Stimulated activated effector memory CD8-positive, alpha-beta T cell treated with anti-CD3 and anti-CD28 coated beads, Interleukin-12 subunit alpha, Interleukin-12 subunit beta, amount 100 ng/mL, for 72 hours (primary cell): ENCODE measurements at regions not wholly inside any gene's neighbourhood (a gene's known extent, or its start where the extent isn't known, plus 50 kb on each side); places are given as distances from the start of the nearest gene placed in this dataset.
"Not testable (repeated sequence)": the region's sequence is repeated elsewhere in the genome, so short reads cannot be mapped to it uniquely, and the experiment has no call there.

Experiments used
- ATAC-seq: fragments of 150-1000 bp; cut with Tn5 transposase; 2 replicates; pipeline ENCODE4 v1.10.0; 2021
- DNase-seq, 2 donors: peaks; one replicate each; pipeline ENCODE4 v3.0.0; 2021 to 2022; ENCODE audit warnings: low spot score in 2 of 2
- H3K27ac Mint-ChIP-seq: one replicate; pipeline ENCODE4 v1.8.0; 2022; ENCODE audit warnings: mild to moderate bottlenecking, mixed read lengths
- H3K36me3 Mint-ChIP-seq: one replicate; pipeline ENCODE4 v1.8.0; 2022; ENCODE audit warnings: mild to moderate bottlenecking, mixed read lengths
- H3K4me1 Mint-ChIP-seq: one replicate; pipeline ENCODE4 v1.8.0; 2022; ENCODE audit warnings: mixed read lengths
- H3K4me3 Mint-ChIP-seq: one replicate; pipeline ENCODE4 v1.8.0; 2022; ENCODE audit warnings: mild to moderate bottlenecking, mixed read lengths
- H3K9me3 Mint-ChIP-seq: one replicate; pipeline ENCODE4 v1.8.0; 2022; ENCODE audit warnings: mixed read lengths

GRCh38 chr1:194640322-194640721 lies 1453.9 kb upstream of the B3GALT2 start:
- DNase-seq = no peak

GRCh38 chr1:194629011-194629410 lies 1442.6 kb upstream of the B3GALT2 start:
- no peak overlapping the region for H3K4me3 Mint-ChIP-seq
- H3K27ac Mint-ChIP-seq = no peak overlapping the region
- H3K4me1 Mint-ChIP-seq = no peaks in the 10 kb centered on the region
- DNase-seq (no peak), ATAC-seq (no peak)
- no peaks in the 10 kb centered on the region for H3K36me3 Mint-ChIP-seq
- peaks cover 4% of the 10 kb centered on the region for H3K9me3 Mint-ChIP-seq

More at GRCh38 chr1:194640322-194640721, 1453.9 kb upstream of the B3GALT2 start:
- Mint-ChIP-seq H3K4me1 (no peaks in the 10 kb centered on the region), H3K27ac (no peak overlapping the region), H3K9me3 (peaks cover 3% of the 10 kb centered on the region), H3K36me3 (no peaks in the 10 kb centered on the region), H3K4me3 (no peak overlapping the region)
- no peak for ATAC-seq

- Mint-ChIP-seq H3K27ac (no peak overlapping the region), H3K4me1 (no peaks in the 10 kb centered on the region), H3K36me3 (no peaks in the 10 kb centered on the region), H3K9me3 (peaks cover 4% of the 10 kb centered on the region), H3K4me3 (no peak overlapping the region)
- ATAC-seq = no peak
- DNase-seq = no peak
These were observed 1438.4 kb upstream of the B3GALT2 start for GRCh38 chr1:194624833-194625232.

GRCh38 chr1:194618101-194618500 lies 1431.7 kb upstream of the B3GALT2 start:
- no peak overlapping the region for H3K27ac Mint-ChIP-seq
- DNase-seq = no peak
- no peak for ATAC-seq
- no peaks in the 10 kb centered on the region for H3K4me1 Mint-ChIP-seq
- no peak overlapping the region for H3K4me3 Mint-ChIP-seq
- no peaks in the 10 kb centered on the region for H3K9me3 Mint-ChIP-seq
- H3K36me3 Mint-ChIP-seq = no peaks in the 10 kb centered on the region

- DNase-seq, H3K4me1 Mint-ChIP-seq, H3K36me3 Mint-ChIP-seq, ATAC-seq, H3K9me3 Mint-ChIP-seq, H3K4me3 Mint-ChIP-seq, H3K27ac Mint-ChIP-seq: not testable (repeated sequence)
These were observed 1430.9 kb upstream of the B3GALT2 start for GRCh38 chr1:194617272-194617671.

- DNase-seq (no peak), ATAC-seq (no peak)
- Mint-ChIP-seq H3K9me3 (no peaks in the 10 kb centered on the region), H3K36me3 (no peaks in the 10 kb centered on the region), H3K27ac (no peak overlapping the region), H3K4me1 (no peaks in the 10 kb centered on the region), H3K4me3 (no peak overlapping the region)
These were observed 1430.4 kb upstream of the B3GALT2 start for GRCh38 chr1:194616835-194617234.

GRCh38 chr1:194602184-194602583 lies 1415.8 kb upstream of the B3GALT2 start:
- Mint-ChIP-seq H3K27ac (no peak overlapping the region), H3K4me3 (no peak overlapping the region), H3K4me1 (no peaks in the 10 kb centered on the region), H3K36me3 (no peaks in the 10 kb centered on the region), H3K9me3 (no peaks in the 10 kb centered on the region)
- no peak for ATAC-seq
- no peak for DNase-seq

- H3K36me3 Mint-ChIP-seq = no peaks in the 10 kb centered on the region
- no peaks in the 10 kb centered on the region for H3K4me1 Mint-ChIP-seq
- H3K9me3 Mint-ChIP-seq = no peaks in the 10 kb centered on the region
- no peak overlapping the region for H3K4me3 Mint-ChIP-seq
- H3K27ac Mint-ChIP-seq = no peak overlapping the region
- ATAC-seq (no peak), DNase-seq (no peak)
These were observed 1414.3 kb upstream of the B3GALT2 start for GRCh38 chr1:194600716-194601115.

- ATAC-seq = no peak
- Mint-ChIP-seq H3K27ac (no peak overlapping the region), H3K4me3 (no peak overlapping the region), H3K36me3 (no peaks in the 10 kb centered on the region), H3K9me3 (no peaks in the 10 kb centered on the region), H3K4me1 (no peaks in the 10 kb centered on the region)
- no peak for DNase-seq
These were observed 1411.7 kb upstream of the B3GALT2 start for GRCh38 chr1:194598098-194598497.

GRCh38 chr1:194586302-194586701 lies 1399.9 kb upstream of the B3GALT2 start:
- Mint-ChIP-seq H3K4me1 (no peaks in the 10 kb centered on the region), H3K9me3 (peaks cover 2% of the 10 kb centered on the region), H3K36me3 (no peaks in the 10 kb centered on the region), H3K27ac (no peak overlapping the region), H3K4me3 (no peak overlapping the region)
- no peak for DNase-seq
- ATAC-seq = no peak

- no peaks in the 10 kb centered on the region for H3K36me3 Mint-ChIP-seq
- H3K9me3 Mint-ChIP-seq = peaks cover 4% of the 10 kb centered on the region
- H3K4me1 Mint-ChIP-seq = no peaks in the 10 kb centered on the region
- no peak overlapping the region for H3K27ac Mint-ChIP-seq
- no peak overlapping the region for H3K4me3 Mint-ChIP-seq
- ATAC-seq (no peak), DNase-seq (no peak)
These were observed 1397.6 kb upstream of the B3GALT2 start for GRCh38 chr1:194584052-194584451.

- ATAC-seq (no peak), DNase-seq (no peak)
- Mint-ChIP-seq H3K4me1 (no peaks in the 10 kb centered on the region), H3K27ac (no peak overlapping the region), H3K36me3 (no peaks in the 10 kb centered on the region), H3K4me3 (no peak overlapping the region), H3K9me3 (peaks cover 3% of the 10 kb centered on the region)
These were observed 1384.1 kb upstream of the B3GALT2 start for GRCh38 chr1:194570476-194570875.

GRCh38 chr1:194568610-194569009 lies 1382.2 kb upstream of the B3GALT2 start:
- peaks cover 3% of the 10 kb centered on the region for H3K9me3 Mint-ChIP-seq
- no peaks in the 10 kb centered on the region for H3K36me3 Mint-ChIP-seq
- no peak overlapping the region for H3K4me3 Mint-ChIP-seq
- DNase-seq = no peak
- no peaks in the 10 kb centered on the region for H3K4me1 Mint-ChIP-seq
- no peak for ATAC-seq
- no peak overlapping the region for H3K27ac Mint-ChIP-seq

- no peak overlapping the region for H3K27ac Mint-ChIP-seq
- DNase-seq (no peak), ATAC-seq (no peak)
- H3K4me1 Mint-ChIP-seq = no peaks in the 10 kb centered on the region
- H3K36me3 Mint-ChIP-seq = no peaks in the 10 kb centered on the region
- H3K4me3 Mint-ChIP-seq = no peak overlapping the region
- H3K9me3 Mint-ChIP-seq = no peaks in the 10 kb centered on the region
These were observed 1361.7 kb upstream of the B3GALT2 start for GRCh38 chr1:194548071-194548470.

GRCh38 chr1:194544012-194544411 lies 1357.6 kb upstream of the B3GALT2 start:
- no peaks in the 10 kb centered on the region for H3K36me3 Mint-ChIP-seq
- H3K27ac Mint-ChIP-seq = no peak overlapping the region
- no peak overlapping the region for H3K4me3 Mint-ChIP-seq
- H3K4me1 Mint-ChIP-seq = no peaks in the 10 kb centered on the region
- DNase-seq (no peak), ATAC-seq (no peak)
- no peaks in the 10 kb centered on the region for H3K9me3 Mint-ChIP-seq

GRCh38 chr1:194538453-194538852 lies 1352.0 kb upstream of the B3GALT2 start:
- Mint-ChIP-seq H3K36me3 (no peaks in the 10 kb centered on the region), H3K27ac (no peak overlapping the region), H3K9me3 (no peaks in the 10 kb centered on the region), H3K4me1 (no peaks in the 10 kb centered on the region), H3K4me3 (no peak overlapping the region)
- DNase-seq (no peak), ATAC-seq (no peak)

- DNase-seq (no peak), ATAC-seq (no peak)
- no peaks in the 10 kb centered on the region for H3K36me3 Mint-ChIP-seq
- no peaks in the 10 kb centered on the region for H3K4me1 Mint-ChIP-seq
- H3K27ac Mint-ChIP-seq = no peak overlapping the region
- no peak overlapping the region for H3K4me3 Mint-ChIP-seq
- H3K9me3 Mint-ChIP-seq = no peaks in the 10 kb centered on the region
These were observed 1351.1 kb upstream of the B3GALT2 start for GRCh38 chr1:194537521-194537920.
